ENCODE measurements at regions not wholly inside any gene's neighbourhood (a gene's known extent, or its start where the extent isn't known, plus 50 kb on each side); places are given as distances from the start of the nearest gene placed in this dataset.
"Not testable (repeated sequence)": the region's sequence is repeated elsewhere in the genome, so short reads cannot be mapped to it uniquely, and the experiment has no call there.

DNA sequence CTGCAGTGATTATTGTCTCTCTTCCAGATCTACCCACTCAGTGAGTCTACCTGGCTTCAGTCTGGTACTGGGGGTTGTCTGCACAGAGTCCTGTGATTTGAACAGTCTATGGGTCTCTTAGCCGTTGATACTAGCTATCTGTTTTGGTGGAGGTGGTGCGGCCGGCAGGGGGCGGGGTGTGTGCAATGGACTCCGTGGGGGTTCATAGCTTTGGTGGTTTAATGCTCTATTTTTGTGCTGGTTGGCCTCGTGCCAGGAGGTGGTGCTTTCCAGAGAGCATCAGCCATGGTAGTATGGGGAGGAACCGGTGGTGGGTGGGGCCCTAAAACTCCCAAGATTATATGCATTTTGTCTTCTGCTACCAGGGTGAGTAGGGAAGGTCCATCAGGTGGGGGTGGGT is 1120.1 kb upstream of the FAM98A start:
- no peak for DNase-seq (ENCODE audit: low spot score)

DNA sequence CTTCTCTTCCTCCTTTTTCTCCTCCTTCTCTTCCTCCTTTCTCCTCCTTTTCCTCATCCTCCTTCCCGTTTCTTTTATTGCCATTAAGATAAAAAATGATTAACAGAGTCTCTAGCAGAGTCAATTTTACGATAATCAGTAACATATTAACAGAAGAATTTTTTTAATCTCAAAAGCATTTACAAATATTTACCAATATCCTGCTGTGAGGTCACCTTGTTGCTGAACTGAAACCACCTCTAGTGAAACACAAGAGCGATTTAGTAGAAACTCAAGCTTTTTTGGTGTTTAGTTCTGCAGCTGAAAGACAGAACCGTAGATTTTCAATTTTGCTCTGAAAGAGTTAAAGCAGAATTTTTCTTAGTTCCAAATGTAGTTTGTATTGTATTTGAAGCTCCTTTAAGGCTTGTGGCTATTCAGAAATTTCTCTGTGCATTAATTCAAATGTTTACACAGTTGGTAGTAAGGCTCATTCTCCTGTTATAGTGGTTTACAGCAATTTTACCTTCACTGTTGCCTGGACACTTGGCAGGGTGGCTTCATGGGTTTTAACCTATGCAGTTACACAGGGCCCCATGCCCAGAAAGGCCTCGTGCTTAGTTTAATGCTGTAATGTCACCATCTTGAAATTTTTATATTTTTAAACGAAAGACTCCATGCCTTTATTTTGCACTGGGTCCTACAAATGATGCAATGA is 1106.6 kb upstream of the FAM98A start:
- no peak for DNase-seq (ENCODE audit: low spot score)

DNA sequence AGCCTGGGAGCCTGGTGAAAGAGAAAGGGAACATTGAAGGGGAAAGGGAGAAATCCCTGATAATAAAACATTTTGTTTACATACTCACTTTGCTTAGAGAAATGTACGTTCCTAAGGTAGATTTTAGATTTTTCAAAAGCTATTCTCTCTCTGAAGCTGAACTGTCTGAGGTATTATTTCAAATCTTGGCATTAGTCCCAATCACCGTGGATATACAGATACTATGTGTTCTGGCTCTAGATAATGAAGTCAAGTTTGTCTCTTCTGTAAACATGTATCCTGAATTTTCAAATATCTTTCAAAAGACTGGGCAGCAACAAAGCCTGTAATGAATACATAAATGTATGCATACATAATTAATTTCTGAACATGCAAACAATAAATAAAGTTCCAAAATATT is 1104.2 kb upstream of the FAM98A start:
- DNase-seq (ENCODE audit: low spot score): no peak

DNA sequence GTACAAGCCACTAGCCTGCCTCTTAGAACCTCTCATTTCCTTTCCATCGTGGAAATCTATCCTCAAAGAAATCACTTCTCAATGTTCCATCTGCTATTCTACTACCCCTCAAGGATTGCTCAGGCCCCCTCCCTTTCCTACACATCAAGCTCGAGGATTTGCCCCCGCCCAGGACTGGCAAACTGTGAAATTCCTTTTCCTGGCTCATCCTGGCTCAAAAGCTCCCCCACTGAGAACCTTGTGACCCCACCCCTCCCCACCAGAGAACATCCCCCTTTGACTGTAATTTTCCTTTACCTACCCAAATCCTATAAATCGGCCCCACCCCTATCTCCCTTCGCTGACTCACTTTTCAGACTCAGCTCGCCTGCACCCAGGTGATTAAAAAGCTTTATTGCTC is 1103.3 kb upstream of the FAM98A start:
- not testable (repeated sequence) for DNase-seq (ENCODE audit: low spot score)

DNA sequence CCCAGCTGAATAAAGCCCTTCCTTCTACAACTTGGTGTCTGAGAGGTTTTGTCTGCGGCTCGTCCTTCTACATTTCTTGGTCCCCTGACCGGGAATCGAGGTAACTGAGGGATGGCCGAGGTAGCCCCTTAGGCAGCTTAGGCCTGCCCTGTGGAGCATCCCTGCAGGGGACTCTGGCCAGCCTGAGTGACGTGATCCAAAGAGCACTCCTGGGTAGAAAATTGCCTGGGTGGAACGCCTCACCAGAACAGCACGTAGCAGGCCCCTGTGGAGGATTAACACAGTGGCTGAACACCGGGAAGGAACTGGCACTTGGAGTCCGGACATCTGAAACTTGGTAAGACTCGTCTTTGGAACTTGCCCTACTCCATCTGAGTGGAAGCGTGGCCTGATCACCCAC is 1078.5 kb upstream of the FAM98A start:
- DNase-seq (ENCODE audit: low spot score): not testable (repeated sequence)

DNA sequence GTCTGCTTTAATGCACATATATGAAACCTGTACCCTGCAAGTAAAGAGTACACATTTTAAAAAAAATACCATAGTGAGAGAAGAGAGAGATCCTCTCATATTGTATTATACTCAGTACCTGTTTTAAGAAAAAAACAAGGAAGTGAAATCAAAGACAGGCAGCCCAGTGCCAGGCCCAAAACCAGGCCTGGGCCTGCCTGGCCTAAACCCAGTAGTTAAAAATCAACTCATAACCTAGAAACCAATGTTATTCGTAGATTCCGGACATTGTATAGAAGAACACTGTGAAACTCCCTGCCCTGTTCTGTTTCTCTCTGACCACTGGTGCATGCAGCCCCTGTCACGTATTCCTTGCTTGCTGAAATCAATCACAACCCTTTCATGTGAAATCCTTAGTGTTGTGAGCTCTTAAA is 1078.0 kb upstream of the FAM98A start:
- DNase-seq (ENCODE audit: low spot score): not testable (repeated sequence)

DNA sequence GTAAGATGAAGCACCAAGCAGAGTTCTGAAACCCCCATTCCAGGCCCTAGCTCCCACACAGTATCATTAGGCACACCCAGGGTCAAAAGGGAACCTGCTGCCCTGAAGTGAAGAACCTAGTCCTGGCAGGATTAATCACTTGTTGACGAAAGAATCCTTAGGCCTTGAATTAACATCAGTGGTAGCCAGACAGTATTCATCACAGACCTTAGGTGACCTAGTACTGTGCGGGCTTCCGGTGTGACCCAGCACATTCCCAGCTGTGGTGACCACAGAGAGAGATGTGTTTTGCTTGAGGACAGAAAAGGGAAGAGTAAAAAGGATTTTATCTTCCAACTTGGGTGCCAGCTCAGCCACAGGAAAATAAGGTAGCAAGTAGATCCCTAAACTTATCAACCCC is 1071.4 kb upstream of the FAM98A start:
- DNase-seq (ENCODE audit: low spot score): no peak

DNA sequence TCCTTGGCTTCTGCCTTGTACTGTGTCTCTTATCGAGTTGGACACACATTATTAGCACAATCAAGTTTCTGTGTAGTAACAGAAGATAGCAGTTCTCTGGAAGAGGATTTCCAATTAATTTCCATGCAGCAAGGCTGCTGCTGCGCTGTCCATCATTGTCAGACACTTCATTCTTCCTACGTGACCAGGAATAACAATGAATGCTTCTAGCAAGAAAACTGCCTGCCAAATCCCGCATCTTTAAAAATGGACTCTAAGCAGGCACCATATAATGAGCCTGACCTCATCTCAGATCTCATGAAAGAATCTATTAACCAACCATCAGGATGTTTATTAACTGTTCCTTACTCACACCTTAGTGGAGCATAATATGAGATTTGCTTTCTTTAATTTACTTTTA is 1067.7 kb upstream of the FAM98A start:
- DNase-seq (ENCODE audit: low spot score): no peak

DNA sequence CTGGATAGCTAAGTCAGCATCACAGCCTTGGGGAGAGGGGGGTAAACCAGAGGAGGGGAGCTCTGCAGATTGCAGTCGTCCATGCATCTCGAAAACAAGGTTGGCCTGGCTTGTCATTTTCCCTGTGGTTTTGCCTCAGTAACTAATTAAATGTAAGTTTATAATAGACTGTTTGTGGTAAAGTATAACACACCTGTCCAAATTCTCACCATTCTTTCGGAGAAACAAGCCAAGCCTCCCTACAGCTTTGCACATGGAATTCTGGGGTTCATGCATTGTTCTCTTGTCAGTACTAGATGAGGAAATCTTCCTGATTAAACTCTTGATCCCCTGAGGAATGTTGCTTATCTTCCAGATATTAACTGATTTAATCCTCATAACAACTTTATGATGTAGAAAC is 1065.2 kb upstream of the FAM98A start:
- DNase-seq (ENCODE audit: low spot score): no peak

DNA sequence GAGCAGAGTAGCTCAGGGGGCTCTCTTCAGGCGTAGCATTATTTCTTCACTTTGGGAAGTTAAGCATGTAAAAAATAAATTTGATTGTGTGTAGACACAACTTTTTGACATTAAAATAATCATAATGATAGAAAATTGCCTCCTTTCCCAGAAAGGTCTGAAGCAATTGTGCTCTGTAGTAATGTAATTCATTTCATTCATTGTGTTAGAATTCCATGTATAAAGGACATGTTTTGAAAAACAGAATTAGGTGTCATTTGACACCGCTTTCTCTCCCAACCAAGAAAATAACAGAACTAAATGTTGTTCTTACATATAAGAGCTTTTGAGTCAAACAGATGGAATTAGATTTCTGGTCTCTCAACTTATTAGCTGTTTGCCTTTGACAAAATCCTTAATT is 1064.2 kb upstream of the FAM98A start:
- DNase-seq (ENCODE audit: low spot score): no peak

DNA sequence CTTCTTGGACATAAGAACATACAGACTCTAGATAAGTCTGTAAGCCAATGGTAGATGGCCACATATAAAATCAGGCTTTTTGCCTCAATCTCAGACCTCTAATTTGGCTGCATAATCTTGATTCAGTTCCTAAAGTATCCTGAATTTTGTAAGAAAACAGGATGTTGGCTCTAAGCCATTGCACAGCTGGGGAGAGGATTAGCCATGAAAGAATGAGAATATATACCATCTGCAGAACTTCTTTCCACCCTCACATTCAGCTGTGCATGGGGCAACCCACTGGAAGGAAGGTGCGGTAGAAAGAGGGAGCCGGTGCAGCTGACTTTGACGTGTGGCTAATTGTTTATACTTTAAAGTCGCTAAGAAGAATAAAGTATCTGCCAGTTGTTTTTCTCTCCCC is 1061.6 kb upstream of the FAM98A start:
- no peak for DNase-seq (ENCODE audit: low spot score)

DNA sequence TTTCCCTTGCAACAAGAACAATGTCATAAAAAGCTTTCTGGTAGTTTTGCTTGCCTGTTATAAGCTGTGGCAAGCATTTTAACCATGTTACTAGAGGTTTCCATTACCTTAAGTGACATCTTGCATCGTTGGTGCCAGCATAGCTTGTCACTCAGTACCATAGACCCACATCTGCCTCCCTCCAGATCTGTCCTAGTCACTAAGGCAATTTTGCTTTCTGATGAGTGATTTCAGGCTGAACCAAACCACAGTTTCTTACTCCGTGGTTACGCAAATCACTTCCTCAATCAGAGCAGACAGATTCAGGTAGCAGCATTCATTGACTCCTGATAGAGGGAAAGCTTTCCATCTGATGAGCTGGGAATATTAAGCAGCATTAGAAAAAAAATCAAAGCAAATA is 1057.5 kb upstream of the FAM98A start:
- no peak for DNase-seq (ENCODE audit: low spot score)

DNA sequence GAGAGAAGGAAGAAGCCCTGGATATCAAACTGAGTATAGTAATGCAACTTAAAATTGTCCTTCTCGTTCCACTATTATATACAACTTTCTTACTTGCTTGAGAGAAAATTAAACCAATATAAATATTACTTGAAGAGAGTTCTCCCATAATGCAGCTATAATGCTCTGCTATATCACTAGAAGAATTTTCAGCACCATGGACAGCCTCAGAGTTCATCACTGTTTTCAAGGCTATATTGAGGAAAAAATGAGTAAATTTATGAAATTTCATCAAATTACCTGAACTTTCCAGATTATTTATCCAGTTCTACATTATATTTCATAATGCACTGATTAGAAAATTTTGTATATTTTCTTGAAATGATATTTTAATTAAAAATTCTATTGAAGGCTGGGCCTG is 1053.5 kb upstream of the FAM98A start:
- no peak for DNase-seq (ENCODE audit: low spot score)

DNA sequence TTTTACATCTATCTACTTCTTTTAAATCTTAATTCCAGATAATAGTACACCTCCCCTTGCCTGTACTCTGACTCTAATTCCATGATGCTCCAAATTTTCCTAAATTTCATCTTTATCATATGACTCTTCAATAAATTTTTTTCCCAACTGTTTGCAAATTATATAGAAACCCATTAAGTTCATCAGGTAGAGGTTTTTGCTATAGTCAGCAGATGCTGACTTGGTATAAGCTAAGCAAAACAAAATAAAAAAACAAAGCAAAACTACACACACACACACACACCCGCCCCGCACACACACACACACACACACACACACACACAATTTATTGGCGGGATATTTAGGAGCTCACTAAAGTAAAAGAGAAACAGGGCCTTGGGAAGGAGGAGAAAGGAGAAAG is 1047.8 kb upstream of the FAM98A start:
- DNase-seq (ENCODE audit: low spot score): no peak

DNA sequence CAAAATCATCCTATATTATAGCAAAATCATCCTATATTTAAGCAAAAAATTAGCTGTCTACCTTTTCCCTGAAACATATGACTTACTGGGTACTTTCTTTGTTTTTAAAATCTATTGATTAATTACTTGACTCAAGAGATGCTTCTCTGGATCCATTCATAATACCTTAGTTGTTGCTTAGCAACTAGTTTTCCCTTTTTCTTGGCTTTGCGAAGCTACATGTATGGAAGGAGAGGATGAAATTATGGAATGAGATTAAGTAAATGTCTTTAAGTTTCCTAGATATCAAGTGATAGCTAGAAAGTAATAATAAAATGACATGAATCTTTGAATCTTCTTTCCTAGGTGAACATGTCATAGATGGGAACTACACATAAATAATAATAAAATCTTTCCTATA is 1033.2 kb upstream of the FAM98A start:
- no peak for DNase-seq (ENCODE audit: low spot score)

DNA sequence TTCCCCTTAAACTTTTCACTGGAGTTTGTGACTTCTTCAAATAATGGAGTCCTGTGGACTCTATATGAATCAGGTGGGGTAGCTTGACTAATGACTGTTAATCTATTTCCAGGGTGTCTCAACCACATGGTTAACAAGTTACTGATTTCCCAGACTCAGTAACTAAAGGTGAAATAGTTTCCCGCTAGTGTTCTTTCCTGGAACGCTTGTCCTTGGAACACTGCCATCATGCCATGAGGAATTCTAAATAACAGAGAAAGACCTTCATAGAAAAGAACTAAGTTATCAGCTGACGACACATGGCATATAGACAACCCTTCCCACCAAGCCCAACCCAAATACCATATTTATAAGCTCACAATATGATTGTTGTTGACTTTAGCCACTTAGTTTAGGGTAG is 1027.9 kb upstream of the FAM98A start:
- DNase-seq (ENCODE audit: low spot score): no peak

DNA sequence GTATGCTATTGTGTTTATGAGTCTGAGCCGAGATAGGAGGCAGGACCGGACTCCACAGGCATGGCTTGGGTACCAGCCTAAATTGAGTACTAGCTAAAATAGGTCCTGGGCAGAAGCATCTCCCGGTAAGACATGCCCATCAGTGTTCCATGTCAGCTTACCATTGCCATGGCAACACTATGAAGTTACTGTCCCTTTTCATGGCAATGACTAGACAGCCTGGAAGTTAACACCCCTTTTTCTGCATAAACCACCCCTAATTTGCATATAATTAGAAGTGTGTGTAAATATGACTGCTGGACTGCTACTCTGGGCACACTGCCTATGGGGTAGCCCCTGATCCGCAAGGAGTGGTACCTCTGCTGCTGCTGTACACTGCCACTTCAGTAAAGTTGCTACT is 1005.1 kb upstream of the FAM98A start:
- no peak for DNase-seq (ENCODE audit: low spot score)

DNA sequence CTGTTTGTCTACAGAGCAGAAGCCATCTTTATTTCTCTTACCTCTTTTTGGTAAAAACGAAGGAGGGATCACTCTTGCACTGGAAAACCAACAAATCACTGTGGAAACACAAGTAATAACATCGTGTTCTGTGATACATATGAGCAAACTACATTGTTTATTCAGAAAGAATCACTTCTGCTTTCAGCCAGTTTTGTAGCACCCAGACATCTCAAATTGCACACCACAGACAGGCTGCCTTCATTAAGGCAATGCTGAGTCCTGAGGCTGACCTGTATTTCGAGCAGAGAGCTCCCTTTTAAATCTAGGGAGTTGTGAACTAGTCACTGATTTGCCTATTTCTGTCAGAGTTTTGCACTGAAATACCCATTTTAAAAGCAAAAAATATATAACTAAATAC is 1003.2 kb upstream of the FAM98A start:
- no peak for DNase-seq (ENCODE audit: low spot score)

DNA sequence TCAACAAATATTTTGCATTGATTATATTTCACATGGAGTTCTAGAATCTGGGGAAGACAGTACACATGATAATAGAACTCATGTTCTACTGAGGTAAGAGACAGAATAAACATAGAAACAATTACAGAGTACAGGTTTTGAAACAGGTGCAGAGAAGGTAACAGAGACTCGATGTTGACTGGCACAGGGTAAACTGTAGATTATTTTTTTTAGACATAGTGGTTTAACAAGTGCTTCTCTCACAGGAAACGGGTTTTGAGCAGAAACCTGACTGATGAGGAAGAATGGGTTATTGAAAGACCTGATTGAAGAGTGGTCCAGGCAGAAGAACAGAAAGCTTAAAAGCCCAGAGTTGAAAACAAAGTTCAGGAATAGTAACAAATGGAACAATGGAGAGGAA is 1002.5 kb upstream of the FAM98A start:
- DNase-seq (ENCODE audit: low spot score): no peak

DNA sequence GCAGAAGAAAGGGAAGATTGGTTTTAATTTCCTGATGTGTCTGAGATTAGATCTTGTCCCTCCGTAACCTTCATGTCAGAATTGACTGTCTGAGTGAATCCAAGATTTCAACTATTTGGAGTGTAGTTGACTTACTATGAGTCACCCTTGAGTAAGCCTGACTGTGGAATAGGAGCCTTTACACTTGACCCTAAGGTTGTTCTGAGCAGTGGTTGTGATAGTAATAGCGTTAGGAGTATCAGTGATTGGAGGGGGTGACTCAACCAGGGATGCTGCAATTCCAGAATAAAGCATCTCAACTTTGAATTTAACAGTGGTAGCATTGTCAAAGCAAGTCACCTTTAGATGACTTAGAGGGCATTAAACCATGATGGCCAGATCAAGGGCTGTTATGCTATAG is 979.5 kb upstream of the FAM98A start:
- DNase-seq (ENCODE audit: low spot score): no peak

DNA sequence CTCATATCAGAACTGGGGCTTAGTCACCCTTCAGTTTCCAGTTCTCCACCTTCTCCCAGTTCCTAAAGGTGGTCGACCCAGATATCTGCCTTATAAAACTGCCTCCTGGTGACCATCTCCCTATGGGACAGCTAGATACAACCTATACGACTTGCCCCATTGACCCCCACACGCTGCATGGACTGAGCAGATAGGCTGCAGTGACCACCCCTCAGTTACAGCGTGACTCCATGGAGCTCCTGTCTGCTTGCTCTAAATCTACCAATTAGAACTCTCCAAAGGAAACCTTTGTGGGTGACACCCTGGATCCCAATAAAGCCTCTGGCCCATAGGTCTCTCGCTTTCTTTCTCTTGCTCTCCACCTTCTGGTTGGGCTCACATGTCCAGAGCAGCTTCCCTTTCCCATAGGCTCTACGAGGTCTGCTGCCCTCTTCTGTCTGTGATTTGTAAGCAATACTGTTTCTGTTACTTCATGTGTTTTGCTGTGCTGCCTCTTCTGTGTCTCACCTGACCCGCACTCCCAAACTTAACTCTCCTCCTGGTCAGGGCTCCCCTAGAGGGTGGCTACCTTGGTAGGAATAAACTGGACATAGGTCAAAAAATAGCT is 971.3 kb upstream of the FAM98A start:
- no peak for DNase-seq (ENCODE audit: low spot score)

DNA sequence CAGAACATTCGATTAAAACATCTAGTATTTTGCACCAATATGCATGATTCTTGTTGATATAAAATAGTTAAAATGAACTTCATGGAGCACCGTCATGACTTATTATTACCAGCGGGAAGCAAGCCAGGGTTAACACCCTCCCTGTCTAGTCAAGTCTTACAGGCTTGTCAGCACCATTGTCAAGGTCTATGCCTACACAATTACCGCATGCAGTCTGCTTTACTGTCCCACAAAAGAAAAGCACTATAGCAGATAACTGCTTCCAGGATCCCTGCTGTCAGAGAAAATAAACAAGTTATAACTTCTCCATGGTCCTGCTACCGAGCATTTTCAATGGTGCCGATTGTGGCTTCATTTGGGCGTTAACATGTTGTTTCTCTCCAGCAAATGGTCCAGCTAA is 968.0 kb upstream of the FAM98A start:
- no peak for DNase-seq (ENCODE audit: low spot score)

DNA sequence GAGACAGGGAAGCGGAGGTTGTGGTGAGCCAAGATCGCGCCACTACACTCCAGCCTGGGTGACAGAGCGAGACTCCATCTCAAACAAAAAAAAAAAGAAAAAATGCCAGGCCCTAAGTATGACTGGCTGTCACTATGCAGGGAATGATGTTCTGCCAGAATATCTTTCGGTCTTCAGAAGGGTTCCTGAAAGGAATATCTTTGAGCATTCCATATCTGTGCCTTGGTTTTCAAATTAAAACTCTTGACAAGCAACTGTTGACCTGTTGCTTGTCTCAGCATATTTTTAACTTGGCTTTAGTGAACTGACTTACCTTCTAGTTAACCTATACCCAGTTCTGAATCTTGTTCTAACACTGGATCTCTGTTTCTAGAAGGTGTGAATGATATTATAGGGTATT is 953.2 kb upstream of the FAM98A start:
- no peak for DNase-seq (ENCODE audit: low spot score)

DNA sequence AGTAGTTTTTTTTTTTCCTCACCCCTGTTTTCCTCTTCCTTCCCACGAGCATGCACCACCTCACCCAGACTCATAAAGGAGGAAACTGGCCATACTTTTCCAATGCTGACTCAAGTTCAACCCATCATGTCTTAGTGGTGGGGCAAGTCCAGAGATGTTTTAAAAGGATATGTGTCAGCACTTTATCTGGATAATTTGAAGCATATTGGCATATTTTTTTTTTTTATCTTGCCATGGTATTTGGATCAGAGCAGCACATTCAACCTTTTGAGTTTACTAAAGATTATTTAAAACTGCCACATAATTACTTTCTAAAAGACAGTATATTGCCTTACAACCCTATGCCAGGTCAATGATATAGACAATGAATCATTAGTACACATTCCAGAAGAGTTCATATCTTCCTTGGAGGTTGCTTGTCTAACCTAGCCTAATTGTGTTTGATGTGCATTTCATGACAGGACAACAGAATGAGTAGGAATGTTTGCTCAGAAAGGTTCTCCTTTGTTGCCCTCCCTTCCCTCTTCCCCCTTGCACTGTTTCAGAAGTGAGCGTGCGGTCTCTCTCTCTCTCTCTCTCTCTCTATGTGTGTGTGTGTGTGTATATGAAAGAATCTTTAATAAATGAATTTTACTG is 950.7 kb upstream of the FAM98A start:
- DNase-seq (ENCODE audit: low spot score): no peak

Data from ecto neural progenitor cell (in vitro differentiated cells).